ENCODE measurements at regions not wholly inside any gene's neighbourhood (a gene's known extent, or its start where the extent isn't known, plus 50 kb on each side); places are given as distances from the start of the nearest gene placed in this dataset.

- no peak for TF ChIP-seq CHD7 (IDR thresholded peaks at IDR 0.05; ENCODE audit: insufficient replicate concordance, low read length)
- TF ChIP-seq TAF7 (optimal IDR thresholded peaks at IDR 0.05; ENCODE audit: borderline replicate concordance, low read depth, low read length), result no peak
- no peak for TF ChIP-seq EP300 (IDR thresholded peaks at IDR 0.05; ENCODE audit: borderline replicate concordance in 1 of 2, low read depth in 2 of 2, low read length in 2 of 2)
- TF ChIP-seq CBX5 (IDR thresholded peaks at IDR 0.05; ENCODE audit: low read depth, low read length), result no peak
- TF ChIP-seq SP1 (IDR thresholded peaks at IDR 0.05; ENCODE audit: low read depth, low read length), result no peak
Measured at GRCh38 chr15:100716456-100717085, 114.2 kb downstream of the ASB7 start (continued).

Measured in H1 (cell line).